Calu3 (cell line): ENCODE measurements at regions not wholly inside any gene's neighbourhood (a gene's known extent, or its start where the extent isn't known, plus 50 kb on each side); places are given as distances from the start of the nearest gene placed in this dataset.

Source experiments
- BruUV-seq: library from RNA; stranded (reverse); fragments of 400-500 nt; replicated peaks from 2 replicates; lab custom pipeline; 2021; lab: Mats Ljungman, UMichigan
- CTCF ChIA-PET: fragments of 300-600 bp; sonication (Branson Sonifier 250); formaldehyde crosslinking; loops from one replicate; lab custom pipeline; 2022; ENCODE audit warnings: antibody characterized with exemption; lab: Charles Lee
- DNase-seq: peaks from one replicate; pipeline ENCODE4 v3.0.0; 2022
- H3K27ac Mint-ChIP-seq: one replicate; pipeline ENCODE4 v1.8.0; 2022; ENCODE audit warnings: mixed read lengths; ENCODE audit not compliant: unreplicated experiment
- H3K27me3 Mint-ChIP-seq: one replicate; pipeline ENCODE4 v1.8.0; 2022; ENCODE audit warnings: mixed read lengths; ENCODE audit not compliant: unreplicated experiment
- H3K36me3 Mint-ChIP-seq: one replicate; pipeline ENCODE4 v1.8.0; 2022; ENCODE audit warnings: mild to moderate bottlenecking, moderate library complexity, mixed read lengths; ENCODE audit not compliant: insufficient read depth, unreplicated experiment
- H3K4me1 Mint-ChIP-seq: one replicate; pipeline ENCODE4 v1.8.0; 2022; ENCODE audit warnings: mild to moderate bottlenecking, low read depth, mixed read lengths; ENCODE audit not compliant: unreplicated experiment
- H3K4me3 Mint-ChIP-seq: one replicate; pipeline ENCODE4 v1.8.0; 2022; ENCODE audit warnings: mild to moderate bottlenecking, low read depth, moderate library complexity, mixed read lengths; ENCODE audit not compliant: unreplicated experiment
- H3K9me3 Mint-ChIP-seq: one replicate; pipeline ENCODE4 v1.8.0; 2022; ENCODE audit warnings: low read depth, mixed read lengths; ENCODE audit not compliant: unreplicated experiment
- intact Hi-C: fragments of 100-400 bp; cut with micrococcal nuclease; formaldehyde crosslinking; loops from one replicate; pipeline ENCODE4 v1.10.0; 2022; ENCODE audit not compliant: unreplicated experiment
- TF ChIP-seq, protein P1 (sequence below): fragments of 200-600 bp; IDR thresholded peaks from one replicate; pipeline ENCODE4 v1.8.0; 2022; ENCODE audit warnings: antibody characterized with exemption; ENCODE audit not compliant: unreplicated experiment

DNA sequence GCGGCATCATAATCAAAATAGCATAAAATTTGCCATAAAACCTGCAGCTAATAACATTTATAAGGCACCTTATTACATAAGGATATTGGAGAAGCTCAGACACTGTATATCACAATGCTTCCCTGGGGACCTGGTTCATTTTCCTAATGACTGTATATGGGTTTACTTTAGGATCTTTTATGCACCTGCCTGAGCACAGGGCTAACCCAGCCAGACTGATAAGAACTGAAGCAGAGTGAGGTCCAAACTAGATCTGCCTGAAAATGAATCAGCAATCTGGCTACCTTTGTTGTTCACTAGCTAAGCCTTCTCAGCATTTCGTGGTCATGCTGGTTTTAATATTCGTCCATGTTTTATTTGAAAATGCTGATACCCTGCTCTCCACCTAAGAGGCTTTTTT is 1922.3 kb upstream of the CELF4 start:
- Mint-ChIP-seq H3K27ac (no peak overlapping the region), H3K9me3 (no peaks in the 10 kb centered on the region), H3K4me1 (no peaks in the 10 kb centered on the region), H3K4me3 (no peak overlapping the region), H3K36me3 (no peaks in the 10 kb centered on the region), H3K27me3 (no peaks in the 10 kb centered on the region)
- intact Hi-C loops, result no loop called here
- DNase-seq, result no peak
- CTCF ChIA-PET, result no interaction called here
- no TSS peak for BruUV-seq
- TF ChIP-seq, protein P1, sequence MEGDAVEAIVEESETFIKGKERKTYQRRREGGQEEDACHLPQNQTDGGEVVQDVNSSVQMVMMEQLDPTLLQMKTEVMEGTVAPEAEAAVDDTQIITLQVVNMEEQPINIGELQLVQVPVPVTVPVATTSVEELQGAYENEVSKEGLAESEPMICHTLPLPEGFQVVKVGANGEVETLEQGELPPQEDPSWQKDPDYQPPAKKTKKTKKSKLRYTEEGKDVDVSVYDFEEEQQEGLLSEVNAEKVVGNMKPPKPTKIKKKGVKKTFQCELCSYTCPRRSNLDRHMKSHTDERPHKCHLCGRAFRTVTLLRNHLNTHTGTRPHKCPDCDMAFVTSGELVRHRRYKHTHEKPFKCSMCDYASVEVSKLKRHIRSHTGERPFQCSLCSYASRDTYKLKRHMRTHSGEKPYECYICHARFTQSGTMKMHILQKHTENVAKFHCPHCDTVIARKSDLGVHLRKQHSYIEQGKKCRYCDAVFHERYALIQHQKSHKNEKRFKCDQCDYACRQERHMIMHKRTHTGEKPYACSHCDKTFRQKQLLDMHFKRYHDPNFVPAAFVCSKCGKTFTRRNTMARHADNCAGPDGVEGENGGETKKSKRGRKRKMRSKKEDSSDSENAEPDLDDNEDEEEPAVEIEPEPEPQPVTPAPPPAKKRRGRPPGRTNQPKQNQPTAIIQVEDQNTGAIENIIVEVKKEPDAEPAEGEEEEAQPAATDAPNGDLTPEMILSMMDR, result no peak

DNA sequence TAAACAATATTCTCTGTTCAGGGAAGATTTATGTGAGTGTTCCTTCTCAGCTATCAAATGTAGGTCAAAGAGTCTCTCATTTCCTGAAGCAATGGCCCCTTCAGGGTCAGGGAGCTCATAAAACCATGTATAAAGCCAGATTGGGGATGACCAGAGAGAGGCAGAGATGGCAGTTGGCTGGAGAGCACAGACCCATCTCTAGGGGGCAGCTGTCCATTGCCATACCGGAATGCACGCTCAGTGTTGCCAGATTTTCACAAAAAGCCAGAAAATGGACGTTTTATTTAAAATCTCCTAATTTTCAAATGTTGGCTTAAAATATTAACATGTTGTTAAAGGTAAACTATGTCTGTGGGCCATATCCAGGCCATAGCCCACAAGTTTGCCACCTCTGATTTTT is 1920.7 kb upstream of the CELF4 start:
- intact Hi-C loops, result no loop called here
- no TSS peak for BruUV-seq
- CTCF ChIA-PET, result interaction anchor here (0.6 kb wide), 1 partner anchor 14 kb away, joined by 7 read pairs; no protein-coding TSS in a partner anchor
- no peak overlapping the region for H3K4me3 Mint-ChIP-seq
- H3K27ac Mint-ChIP-seq, result no peak overlapping the region
- H3K36me3 Mint-ChIP-seq, result no peaks in the 10 kb centered on the region
- H3K4me1 Mint-ChIP-seq, result no peaks in the 10 kb centered on the region
- DNase-seq, result no peak
- TF ChIP-seq, protein P1, result no peak
- H3K27me3 Mint-ChIP-seq, result no peaks in the 10 kb centered on the region
- H3K9me3 Mint-ChIP-seq, result no peaks in the 10 kb centered on the region

DNA sequence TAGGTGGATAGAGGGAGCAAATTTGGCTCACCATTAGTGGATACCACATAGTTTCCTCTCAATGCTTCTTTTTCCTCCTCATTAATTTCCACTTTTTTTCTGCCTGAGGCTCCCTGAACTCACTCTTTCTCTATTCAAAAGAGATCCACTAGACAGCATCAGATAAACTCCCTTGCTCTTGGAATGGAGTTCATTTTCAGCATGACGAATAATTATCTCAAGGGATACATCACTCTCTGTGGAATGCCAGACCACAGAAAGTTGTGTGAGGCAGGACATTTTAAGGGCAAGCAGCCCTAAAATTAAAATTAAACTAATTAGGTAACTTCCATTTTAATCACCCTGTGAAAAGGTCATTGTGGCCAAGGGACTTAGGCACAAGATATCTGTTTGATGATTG is 1920.1 kb upstream of the CELF4 start:
- no TSS peak for BruUV-seq
- TF ChIP-seq, protein P1, result no peak
- H3K4me1 Mint-ChIP-seq, result no peaks in the 10 kb centered on the region
- no peaks in the 10 kb centered on the region for H3K9me3 Mint-ChIP-seq
- no peak for DNase-seq
- no peaks in the 10 kb centered on the region for H3K27me3 Mint-ChIP-seq
- no peak overlapping the region for H3K4me3 Mint-ChIP-seq
- CTCF ChIA-PET, result interaction anchor here (0.6 kb wide), 1 partner anchor 15 kb away, joined by 7 read pairs; no protein-coding TSS in a partner anchor
- H3K27ac Mint-ChIP-seq, result no peak overlapping the region
- no peaks in the 10 kb centered on the region for H3K36me3 Mint-ChIP-seq
- intact Hi-C loops, result no loop called here

DNA sequence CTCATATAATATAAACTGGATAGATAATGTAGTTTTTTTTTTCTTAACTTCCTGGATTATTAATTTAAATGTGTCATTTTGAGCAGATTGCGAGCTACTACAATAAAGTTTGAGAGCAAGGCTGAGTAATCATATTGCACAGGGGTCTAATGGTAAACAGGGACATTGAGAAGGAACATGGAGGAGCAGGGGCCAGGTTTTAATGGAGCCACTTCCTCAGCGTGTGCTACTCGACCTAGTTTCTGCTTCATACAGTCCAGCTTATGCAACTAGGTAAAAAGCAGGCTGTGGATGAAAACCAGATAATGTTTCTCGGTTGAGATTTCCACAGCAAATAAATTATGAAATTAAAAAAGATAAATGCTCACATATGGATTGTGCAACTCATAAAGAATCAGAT is 1915.7 kb upstream of the CELF4 start:
- Mint-ChIP-seq H3K27ac (no peak overlapping the region), H3K36me3 (no peaks in the 10 kb centered on the region), H3K4me3 (no peak overlapping the region), H3K27me3 (no peaks in the 10 kb centered on the region), H3K9me3 (no peaks in the 10 kb centered on the region), H3K4me1 (no peaks in the 10 kb centered on the region)
- no TSS peak for BruUV-seq
- DNase-seq, result no peak
- intact Hi-C loops, result no loop called here
- CTCF ChIA-PET, result no interaction called here
- TF ChIP-seq, protein P1, result no peak
